HG03280 (cell line): ENCODE measurements at regions not wholly inside any gene's neighbourhood (a gene's known extent, or its start where the extent isn't known, plus 50 kb on each side); places are given as distances from the start of the nearest gene placed in this dataset.

ENCODE experiments used
- ATAC-seq: cut with Tn5 transposase; IDR thresholded peaks from one replicate; pipeline ENCODE4 v1.9.1; 2021; ENCODE audit warnings: mild to moderate bottlenecking, moderate library complexity; ENCODE audit not compliant: unreplicated experiment

DNA sequence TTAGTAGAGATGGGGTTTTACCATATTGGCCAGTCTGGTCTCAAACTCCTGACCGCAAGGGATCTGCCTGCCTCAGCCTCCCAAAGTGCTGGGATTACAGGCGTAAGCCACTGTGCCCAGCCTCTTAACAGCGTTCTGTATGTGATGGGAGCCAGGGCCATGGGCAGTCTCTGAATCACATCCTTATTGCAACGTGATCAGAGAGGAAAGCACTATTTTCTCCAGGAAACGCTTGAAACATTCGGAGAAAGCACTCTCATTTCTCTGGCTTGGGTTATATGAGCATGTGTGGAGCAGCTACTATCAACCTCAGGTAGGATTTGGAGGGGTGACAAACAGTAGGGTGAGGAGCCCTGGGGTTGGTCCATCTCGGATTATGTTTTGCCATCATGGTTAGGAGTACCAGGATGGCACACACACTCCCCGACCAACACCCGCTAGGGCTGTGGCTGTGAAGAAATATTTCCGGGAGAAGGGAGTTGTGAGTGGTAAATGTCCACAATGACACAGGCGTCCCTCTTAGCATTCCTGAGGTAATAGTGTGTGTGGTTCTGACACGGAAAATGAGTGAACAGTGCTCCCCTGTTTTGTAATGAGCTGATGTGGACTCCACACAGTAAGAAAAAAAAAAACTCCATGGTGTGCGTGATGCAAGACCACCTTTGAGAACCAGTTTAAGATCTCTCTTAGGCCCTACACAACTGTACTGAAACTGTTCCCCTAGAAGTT lies 406.2 kb upstream of the ZNF608 start:
- ATAC-seq, result no peak

DNA sequence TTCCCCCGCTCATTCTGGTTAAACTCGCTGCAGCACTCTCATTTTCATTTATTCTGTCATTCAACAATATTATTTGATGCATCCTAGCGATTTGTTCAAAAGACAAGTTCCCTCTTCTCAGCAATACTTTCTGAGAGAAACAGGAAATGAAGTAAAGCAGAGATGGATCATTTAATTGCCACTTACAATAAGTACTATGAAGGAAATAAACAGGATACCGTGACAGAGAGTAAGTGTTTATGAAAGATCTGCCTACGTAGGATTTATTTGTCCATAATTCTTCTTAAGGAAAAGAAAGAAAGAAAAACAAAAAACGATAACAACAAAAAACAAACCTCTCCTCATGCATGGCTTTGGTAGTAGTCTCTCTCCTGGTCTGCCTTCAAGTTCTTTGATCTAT lies 406.8 kb upstream of the ZNF608 start:
- ATAC-seq, result no peak

DNA sequence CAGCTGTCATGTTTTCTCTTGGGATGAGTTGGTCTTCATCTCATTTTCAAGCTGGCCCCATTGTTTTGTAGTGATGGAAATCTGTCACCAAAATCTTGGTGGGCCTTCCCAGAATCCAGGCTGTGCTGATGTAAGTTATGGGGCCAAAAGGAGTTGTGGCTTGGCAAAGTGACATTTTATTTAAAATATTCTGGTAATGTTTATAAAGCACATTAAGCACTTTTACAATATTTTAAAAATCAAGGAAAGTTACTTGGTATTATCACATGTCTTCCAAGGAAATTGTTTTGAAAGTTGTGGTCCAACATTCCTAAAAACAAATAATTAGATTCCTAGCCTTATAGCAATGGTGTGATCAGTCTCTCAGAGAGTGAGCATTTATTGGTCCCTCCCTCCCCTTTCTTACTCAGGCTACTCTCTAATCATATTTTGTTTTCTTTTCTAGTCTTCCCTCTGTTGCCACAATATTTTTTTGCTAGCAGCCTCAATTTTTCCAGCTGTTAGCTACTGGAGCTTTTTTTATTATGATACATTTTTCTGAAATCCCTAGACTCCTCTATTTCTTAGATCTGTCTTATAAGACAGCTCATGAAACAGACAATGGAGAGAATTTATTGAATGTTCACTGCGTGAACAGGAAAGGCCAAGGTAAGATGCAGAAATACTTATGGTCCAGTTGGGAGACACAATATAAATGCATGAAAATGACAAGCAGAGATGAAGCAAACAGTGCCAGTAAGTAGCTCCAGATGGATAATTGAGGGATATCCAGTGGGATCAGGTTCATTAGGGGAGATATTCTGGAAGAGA lies 408.1 kb upstream of the ZNF608 start:
- ATAC-seq, result no peak

DNA sequence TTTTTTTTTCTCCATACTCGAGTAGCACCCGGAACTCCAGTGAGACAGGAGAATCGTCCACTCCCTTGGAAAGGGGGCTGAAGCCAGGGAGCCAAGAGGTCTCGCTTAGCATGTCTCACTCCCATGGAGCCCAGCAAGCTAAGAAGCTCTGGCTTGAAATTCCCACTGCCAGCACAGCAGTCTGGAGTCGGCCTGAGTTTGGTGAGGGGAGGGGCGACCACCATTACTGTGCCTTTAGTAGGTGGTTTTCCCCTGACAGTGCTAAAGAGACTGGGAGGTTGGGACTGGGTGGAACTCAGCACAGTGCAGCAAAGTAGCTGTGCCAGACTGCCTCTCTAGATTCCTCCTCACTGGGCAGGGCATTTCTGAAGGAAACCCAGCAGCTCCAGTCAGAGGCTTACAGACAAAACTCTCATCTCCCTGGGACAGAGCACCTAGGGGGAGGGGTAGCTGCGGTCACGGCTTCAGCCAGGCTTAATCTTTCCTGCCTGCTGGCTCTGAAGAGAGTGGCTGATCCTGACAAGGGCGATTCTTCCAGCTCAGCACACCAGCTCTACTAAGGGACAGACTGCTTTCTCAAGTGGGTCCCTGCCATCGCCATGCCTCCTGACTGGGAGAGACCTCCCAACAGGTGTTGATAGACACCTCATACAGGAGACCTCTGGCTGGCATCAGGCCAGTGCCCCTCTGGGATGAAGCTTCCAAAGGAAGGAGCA lies 414.5 kb upstream of the ZNF608 start:
- ATAC-seq, result no peak

DNA sequence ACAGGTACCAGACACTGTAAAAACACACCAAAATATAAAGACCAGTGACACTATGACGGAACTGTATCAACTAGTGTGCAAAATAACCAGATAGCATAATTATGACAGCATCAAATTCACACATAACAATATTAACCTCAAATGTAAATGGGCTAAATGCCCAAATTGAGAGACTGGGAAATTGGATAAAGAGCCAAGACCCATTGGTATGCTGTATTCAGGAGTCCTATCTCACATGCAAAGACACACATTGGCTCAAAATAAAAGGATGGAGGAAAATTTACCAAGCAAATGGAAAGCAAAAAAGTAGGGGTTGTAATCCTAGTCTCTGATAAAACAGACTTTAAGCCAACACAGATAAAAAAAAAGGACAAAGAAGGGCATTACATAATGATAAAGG lies 416.3 kb upstream of the ZNF608 start:
- no peak for ATAC-seq

DNA sequence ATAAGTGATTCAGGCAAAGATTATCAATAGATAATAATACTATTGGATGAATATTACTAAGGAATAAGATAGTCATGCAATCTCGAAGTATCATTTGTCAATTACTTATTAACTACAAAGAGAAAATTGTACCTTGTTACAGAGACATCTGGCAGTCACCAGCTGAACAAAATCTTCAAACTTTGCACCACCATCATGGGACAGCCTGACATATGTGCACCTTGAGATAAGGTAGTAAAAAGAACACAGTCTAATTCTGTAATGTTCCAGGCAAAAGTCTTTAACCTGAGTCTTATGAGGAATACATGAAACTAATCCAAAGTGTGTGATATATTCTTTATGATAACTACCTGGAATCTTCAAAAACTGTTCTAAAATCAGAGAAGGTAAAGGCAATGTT lies 423.0 kb upstream of the ZNF608 start:
- no peak for ATAC-seq

DNA sequence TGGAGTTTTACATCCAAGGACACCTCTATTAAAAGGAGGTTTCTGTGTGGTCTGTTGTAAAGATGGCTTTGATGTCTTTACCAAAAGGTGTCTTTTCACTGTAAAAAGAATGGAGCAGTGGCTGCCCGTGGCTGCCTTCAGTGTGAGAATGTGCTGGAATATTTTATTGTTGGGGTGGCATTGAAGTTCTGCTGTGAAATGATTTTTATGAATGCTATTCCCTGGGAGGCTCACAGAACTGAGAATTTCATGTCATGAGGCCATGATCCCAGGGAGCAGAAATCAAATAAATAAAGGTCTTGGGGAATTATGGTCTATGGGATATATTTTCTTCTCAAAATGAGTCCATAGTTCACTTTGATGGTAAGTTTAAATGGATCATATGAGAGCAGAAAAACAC lies 425.2 kb upstream of the ZNF608 start:
- ATAC-seq, result no peak

DNA sequence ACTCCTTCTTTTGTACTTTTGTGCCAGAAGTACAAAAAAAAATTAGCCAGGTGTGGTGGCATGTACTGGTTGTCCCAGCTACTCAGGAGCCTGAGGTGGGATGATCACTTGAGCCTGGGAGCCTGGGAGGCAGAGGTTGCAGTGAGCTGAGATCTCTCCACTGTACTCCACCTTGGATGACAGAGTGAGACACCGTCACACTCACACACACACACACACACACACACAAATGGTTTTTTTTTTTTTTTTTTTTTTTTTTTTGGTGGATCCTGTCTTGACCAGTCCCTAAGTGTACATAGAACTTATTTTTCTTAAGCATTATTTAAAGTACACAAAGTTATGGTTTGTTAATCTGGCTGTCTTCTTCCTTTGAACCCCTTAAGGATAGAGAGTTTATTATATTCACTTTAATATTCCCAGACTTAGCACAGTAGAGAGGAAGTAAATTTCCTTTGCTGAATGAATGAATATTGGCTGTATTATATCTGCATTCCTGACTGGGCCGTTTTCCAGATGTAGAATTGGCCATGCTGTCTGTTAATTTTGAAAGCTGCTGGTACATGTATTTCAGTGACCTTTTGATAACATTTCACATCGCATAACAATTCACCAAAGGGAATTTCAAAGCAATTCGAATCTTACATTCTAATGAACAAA lies 429.0 kb upstream of the ZNF608 start:
- ATAC-seq, result no peak

DNA sequence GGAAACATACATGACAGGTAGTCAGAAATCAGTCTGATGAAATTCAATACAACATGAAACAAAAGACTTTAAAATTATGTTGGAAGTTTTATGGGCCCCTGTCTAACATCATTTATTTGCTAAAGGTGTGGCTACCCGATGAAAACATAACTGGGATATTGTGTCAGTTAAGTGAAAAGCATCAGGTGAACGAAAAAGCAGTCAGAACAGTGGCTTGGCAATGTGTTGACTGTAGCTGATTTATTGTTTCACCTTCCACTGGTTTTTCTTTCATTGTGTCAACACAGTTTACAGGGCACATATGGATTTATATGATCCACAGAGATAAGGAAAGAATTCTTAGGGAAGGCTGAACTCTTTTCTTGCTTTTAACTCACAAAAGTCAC lies 429.6 kb upstream of the ZNF608 start:
- no peak for ATAC-seq

DNA sequence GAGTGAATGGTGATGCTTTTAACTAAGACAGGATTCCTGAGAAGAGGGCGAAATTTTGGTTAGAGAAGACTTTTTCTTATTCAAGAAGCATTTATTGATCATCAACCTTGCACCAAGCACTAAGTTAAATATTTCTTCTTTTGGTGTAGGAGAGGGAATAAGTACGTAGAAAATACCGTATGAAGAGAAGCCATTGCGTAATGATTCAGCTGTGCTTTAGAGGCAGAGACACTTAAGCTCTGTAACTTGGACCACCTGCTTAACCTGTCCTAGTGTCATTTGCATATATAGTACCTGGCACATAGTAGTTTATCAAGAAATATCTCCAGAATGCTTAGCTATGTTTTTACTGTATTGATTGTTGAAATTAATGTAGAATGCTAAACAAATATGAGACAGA lies 430.9 kb upstream of the ZNF608 start:
- no peak for ATAC-seq

DNA sequence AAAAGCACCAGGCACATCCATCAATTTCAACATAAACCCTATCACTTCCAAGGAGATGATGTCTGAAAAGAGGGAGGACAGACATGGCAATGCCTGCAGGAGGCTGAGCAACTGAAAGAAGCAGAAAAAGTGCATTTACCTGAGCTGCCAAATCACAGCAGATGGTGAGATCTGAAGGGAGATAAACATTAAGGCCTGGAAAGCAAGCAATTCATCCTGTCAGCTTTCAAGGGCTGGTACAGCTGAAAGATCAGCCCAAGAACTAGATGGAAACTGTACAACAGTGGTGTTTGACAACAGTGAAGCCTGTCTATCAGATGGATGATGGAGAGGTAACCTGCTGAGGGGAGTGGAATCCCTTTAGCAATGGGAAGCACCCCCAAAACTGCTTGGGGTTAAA lies 433.2 kb upstream of the ZNF608 start:
- ATAC-seq, result no peak

DNA sequence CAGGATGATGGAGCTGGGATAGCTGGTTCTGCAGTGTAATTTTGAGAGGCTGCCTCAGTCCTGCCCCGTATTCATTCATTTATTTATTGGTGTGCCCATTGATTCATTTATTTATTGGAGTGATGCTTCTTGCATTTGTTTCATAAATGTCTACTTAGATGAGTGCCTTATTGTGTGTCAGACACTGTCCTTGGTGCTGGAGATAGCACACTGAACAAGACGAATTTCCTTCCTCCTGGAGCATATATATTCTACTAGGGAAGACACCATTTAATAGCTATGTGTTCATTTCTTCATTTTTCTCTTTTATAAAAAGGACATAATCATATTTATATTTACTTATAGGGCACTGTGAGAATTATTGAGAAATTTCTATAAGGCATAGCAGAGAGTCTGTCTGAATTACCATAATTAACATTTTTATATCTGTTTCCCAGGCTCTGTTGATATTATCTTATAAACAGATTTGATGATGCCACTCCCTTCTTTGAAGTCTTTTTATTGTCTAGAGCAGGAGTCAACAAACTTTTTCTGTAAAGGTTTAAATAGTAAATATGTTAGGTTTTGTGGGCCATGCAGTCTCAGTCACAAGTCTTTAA lies 433.9 kb upstream of the ZNF608 start:
- ATAC-seq, result no peak

DNA sequence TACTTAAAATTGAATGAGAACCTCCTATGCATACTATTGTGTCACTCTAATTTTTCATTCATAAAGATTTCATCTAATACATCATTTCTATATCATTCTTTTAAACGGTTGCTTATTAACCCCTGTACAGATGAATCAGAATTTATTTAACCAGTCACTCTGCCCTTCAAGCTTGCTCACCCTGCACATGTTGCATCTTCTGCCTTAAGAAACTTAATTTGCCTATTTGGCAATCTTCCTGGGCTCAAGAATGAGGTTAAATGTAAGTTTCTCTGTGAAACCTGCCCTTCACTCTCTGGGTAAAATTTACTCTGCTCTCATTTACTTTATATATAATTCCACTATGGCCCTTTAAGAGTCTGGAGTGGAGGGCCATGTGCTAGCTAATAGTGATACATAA lies 434.7 kb upstream of the ZNF608 start:
- no peak for ATAC-seq

DNA sequence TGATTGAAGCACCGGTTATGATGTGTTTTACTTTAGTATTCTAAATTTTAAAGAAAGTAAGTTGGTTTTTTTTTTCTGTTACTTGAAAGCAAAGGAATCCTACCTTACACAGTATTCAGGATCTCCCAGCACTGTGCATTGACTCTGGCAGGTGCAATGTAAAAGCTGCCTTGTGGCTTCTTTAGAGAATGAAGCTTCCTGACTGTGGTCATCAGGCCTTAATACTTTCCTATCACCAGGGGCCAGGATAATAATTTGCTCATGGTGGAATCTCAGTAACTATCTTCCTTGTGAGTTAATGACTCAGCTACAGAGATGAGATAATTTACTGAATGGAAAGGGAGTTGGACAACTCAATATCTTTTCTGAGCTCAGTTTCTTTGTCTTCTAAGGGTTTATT lies 435.5 kb upstream of the ZNF608 start:
- no peak for ATAC-seq

DNA sequence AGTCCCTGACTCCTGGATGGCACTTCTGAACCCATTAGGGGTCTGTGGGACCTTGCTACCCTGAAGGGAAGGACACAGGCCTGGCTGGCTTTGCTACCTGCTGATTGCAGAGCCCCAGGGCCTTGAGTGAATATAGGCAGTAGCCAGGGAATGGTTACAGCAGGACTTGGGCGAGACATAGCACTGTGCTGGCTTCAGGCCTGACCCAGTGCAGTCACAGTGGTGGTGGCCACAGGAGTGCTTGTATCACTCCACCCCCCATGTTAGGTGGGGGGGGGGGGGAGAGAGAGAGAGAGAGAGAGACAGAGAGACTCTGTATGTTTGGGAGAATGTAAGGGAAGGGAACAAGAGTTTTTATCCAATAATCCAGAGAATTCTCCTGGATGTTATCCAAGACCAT lies 439.3 kb upstream of the ZNF608 start:
- ATAC-seq, result no peak

DNA sequence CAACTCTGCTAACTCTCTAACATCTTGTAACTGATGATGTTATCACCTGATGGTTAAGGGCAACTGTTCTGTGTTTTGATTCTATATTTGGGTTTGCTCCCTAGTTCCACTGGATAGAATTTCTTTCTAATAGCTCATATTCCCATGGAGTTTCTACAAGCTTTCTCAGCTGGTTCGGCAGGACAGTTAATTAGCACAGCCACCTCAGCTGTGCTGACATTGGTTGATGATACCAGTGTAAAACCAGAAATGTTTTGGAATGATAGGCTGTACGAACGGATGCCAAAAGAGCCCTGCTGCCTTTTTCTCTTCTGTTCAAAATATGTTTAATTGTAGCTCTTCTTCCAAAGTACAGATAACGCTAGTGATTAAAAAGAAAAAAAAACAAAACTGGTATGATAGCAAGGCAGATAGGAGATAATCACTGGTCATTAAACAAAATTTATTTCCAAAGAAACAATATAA lies 440.5 kb upstream of the ZNF608 start:
- no peak for ATAC-seq

DNA sequence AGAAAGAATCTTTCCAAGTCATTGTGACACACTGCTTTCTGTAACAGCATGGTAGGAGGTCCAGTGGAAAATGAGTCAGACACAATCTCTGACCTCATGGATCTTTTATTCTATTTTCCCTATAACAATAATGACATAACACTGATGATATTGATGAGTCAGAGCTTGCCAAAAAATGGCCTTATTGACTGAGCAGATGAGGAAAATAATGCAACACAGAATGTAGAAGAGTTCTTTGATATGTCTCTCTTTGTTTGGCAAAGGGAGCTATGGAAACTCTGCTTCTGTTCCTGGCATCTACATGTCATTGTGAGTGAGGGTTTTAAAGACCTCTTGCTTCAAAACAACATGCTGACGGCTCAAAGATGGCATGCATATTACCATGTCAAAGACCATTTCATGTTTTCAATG lies 443.1 kb upstream of the ZNF608 start:
- ATAC-seq, result no peak

DNA sequence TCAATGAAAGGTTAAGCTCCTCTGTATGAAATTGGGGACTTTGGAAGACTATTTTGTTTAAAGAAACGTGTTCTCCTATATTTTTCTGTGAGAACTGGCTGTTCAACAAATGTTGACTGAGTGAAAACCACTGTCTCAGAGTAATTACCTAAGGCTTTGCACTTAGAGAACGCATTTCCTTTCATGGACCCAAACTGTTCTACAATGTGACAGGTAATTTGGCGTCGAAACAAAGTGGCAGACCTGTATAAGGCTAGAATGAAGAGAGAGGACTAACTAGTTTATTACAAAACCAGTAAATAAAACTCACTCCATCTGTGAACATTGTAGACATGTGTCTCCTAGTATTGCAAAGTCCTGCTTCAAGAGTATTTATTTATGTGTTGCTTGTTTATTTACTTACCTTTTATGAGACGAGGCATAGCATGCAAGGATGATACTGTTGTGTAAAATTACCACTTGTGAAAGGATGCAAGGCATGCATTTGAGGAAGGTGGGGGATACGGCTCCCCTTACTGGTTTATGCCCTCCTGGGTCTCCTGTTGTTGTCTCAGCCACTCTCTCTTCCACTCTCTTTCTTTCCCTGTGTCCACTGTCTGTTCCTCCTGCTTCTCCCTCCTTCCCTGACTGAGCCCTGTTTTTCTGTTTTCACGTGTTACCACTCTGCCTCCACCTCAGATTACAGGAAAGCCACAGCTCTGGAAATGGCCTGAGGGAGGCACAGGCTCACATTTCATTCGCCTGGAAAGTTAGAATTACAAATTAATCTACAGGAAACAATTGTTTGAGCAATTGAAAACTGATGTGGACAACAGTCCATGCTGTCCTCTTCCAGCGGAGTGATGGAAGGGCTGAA lies 444.0 kb upstream of the ZNF608 start:
- ATAC-seq, result no peak

DNA sequence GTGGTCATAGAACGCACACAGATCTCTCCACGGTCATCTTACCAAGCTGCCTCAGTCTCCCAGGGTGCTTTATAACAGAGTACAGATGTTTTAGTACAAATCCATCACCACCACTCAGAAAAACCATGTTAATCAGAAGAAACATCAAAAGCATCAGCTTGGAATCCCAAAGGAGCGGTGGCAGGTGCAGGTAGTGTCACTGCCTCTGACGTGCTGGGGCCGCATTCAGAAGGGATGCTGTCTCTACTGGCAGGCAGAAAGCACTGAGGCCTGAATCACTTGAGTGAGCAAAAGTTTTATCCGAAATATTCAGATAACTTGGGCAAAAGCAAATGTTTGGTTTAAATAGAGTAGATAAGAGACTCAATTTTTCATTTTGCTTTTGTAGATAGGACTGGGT lies 448.4 kb upstream of the ZNF608 start:
- ATAC-seq, result no peak
